ENCODE measurements at regions not wholly inside any gene's neighbourhood (a gene's known extent, or its start where the extent isn't known, plus 50 kb on each side); places are given as distances from the start of the nearest gene placed in this dataset.
A peak's percentile ranks its signal among the peaks of the same experiment; 100 is the strongest.

- Histone ChIP-seq H3K27ac (ENCODE audit: low read depth, low read length) (no peak overlapping the region), H3K4me3 (ENCODE audit: low read length in 2 of 2) (no peak overlapping the region), H3K9me3 (ENCODE audit: control insufficient read depth in 1 of 2, low read length in 2 of 2) (no peaks in the 10 kb centered on the region), H3K4me1 (ENCODE audit: insufficient read depth, low read length) (no peaks in the 10 kb centered on the region), H3K36me3 (ENCODE audit: insufficient read depth, low read length) (no peaks in the 10 kb centered on the region), H3K27me3 (ENCODE audit: insufficient read depth, low read length) (no peaks in the 10 kb centered on the region)
- Mint-ChIP-seq H3K27me3 (no peaks in the 10 kb centered on the region), H3K4me3 (no peak overlapping the region), H3K4me1 (no peaks in the 10 kb centered on the region), H3K36me3 (no peaks in the 10 kb centered on the region), H3K27ac (no peak overlapping the region), H3K9me3 (peaks cover 0 to 26% (median 17%) of the 10 kb centered on the region in 8 donors)
- POLR2A ChIA-PET (ENCODE audit: partially characterized antibody), result no interaction called here
- CTCF ChIA-PET (ENCODE audit: partially characterized antibody), result no interaction called here
- intact Hi-C loops (cut with micrococcal nuclease), result no loop called here
- no peak for DNase-seq
Observed at GRCh38 chr5:33188089-33188488, 252.7 kb upstream of the TARS1 start.

DNA sequence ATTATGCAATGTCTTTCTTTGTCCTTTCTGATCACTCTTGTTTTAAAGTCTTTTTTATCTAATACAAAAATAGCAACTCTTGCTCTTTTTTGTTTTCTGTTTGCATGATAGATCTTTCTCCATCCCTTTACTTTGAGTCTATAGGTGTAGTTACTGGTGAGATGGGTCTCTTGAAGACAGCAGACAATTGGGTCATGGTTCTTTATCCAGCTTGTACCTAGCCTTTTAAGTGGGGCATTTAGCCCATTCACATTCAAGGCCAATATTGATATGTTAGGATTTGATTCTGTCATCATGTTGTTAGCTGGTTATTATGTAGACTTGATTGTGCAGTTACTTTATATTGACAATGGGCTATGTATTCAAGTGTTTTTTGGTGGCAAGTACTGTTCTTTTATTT, 245.9 kb upstream of the TARS1 start:
- Histone ChIP-seq H3K27me3 (ENCODE audit: insufficient read depth, low read length) (no peaks in the 10 kb centered on the region), H3K4me1 (ENCODE audit: insufficient read depth, low read length) (no peaks in the 10 kb centered on the region), H3K9me3 (ENCODE audit: control insufficient read depth in 1 of 2, low read length in 2 of 2) (no peaks in the 10 kb centered on the region), H3K4me3 (ENCODE audit: low read length in 2 of 2) (no peak overlapping the region), H3K27ac (ENCODE audit: low read depth, low read length) (no peak overlapping the region), H3K36me3 (ENCODE audit: insufficient read depth, low read length) (no peaks in the 10 kb centered on the region)
- intact Hi-C loops (cut with micrococcal nuclease), result no loop called here
- Mint-ChIP-seq H3K4me3 (no peak overlapping the region), H3K27me3 (no peaks in the 10 kb centered on the region), H3K36me3 (no peaks in the 10 kb centered on the region), H3K9me3 (peaks cover 3 to 28% (median 12%) of the 10 kb centered on the region in 8 donors), H3K27ac (no peak overlapping the region), H3K4me1 (no peaks in the 10 kb centered on the region)
- no peak for DNase-seq
- CTCF ChIA-PET (ENCODE audit: partially characterized antibody), result no interaction called here
- POLR2A ChIA-PET (ENCODE audit: partially characterized antibody), result no interaction called here

GRCh38 chr5:33195431-33196165, 245.2 kb upstream of the TARS1 start:
- intact Hi-C loops (cut with micrococcal nuclease), result no loop called here
- H3K36me3 Mint-ChIP-seq, result no peaks in the 10 kb centered on the region
- ChIA-PET CTCF (ENCODE audit: partially characterized antibody) (no interaction called here), POLR2A (ENCODE audit: partially characterized antibody) (no interaction called here)
- H3K4me3 ChIP-seq (ENCODE audit: low read length in 2 of 2), result no peak overlapping the region
- no peaks in the 10 kb centered on the region for H3K4me1 ChIP-seq (ENCODE audit: insufficient read depth, low read length)
- no peak for DNase-seq
- no peak overlapping the region for H3K27ac ChIP-seq (ENCODE audit: low read depth, low read length)
- H3K9me3 Mint-ChIP-seq, result peaks cover 5 to 28% (median 10%) of the 10 kb centered on the region in 8 donors
- no peaks in the 10 kb centered on the region for H3K36me3 ChIP-seq (ENCODE audit: insufficient read depth, low read length)
- H3K27ac Mint-ChIP-seq, result no peak overlapping the region
- no peaks in the 10 kb centered on the region for H3K27me3 ChIP-seq (ENCODE audit: insufficient read depth, low read length)
- no peaks in the 10 kb centered on the region for H3K4me1 Mint-ChIP-seq
- no peak overlapping the region for H3K4me3 Mint-ChIP-seq
- H3K9me3 ChIP-seq (ENCODE audit: control insufficient read depth in 1 of 2, low read length in 2 of 2), result no peaks in the 10 kb centered on the region
- no peaks in the 10 kb centered on the region for H3K27me3 Mint-ChIP-seq

GRCh38 chr5:33198836-33199235, 241.9 kb upstream of the TARS1 start:
- Histone ChIP-seq H3K4me1 (ENCODE audit: insufficient read depth, low read length) (no peaks in the 10 kb centered on the region), H3K27ac (ENCODE audit: low read depth, low read length) (no peak overlapping the region), H3K27me3 (ENCODE audit: insufficient read depth, low read length) (no peaks in the 10 kb centered on the region), H3K9me3 (ENCODE audit: control insufficient read depth in 1 of 2, low read length in 2 of 2) (no peaks in the 10 kb centered on the region), H3K4me3 (ENCODE audit: low read length in 2 of 2) (no peak overlapping the region), H3K36me3 (ENCODE audit: insufficient read depth, low read length) (no peaks in the 10 kb centered on the region)
- POLR2A ChIA-PET (ENCODE audit: partially characterized antibody), result no interaction called here
- Mint-ChIP-seq H3K4me1 (no peaks in the 10 kb centered on the region), H3K36me3 (no peaks in the 10 kb centered on the region), H3K9me3 (peaks cover 7 to 20% (median 8%) of the 10 kb centered on the region in 8 donors), H3K27ac (peak overlapping the region in 1 of 7 donors; percentile 14), H3K27me3 (no peaks in the 10 kb centered on the region), H3K4me3 (no peak overlapping the region)
- DNase-seq, result no peak
- intact Hi-C loops (cut with micrococcal nuclease), result no loop called here
- CTCF ChIA-PET (ENCODE audit: partially characterized antibody), result no interaction called here

DNA sequence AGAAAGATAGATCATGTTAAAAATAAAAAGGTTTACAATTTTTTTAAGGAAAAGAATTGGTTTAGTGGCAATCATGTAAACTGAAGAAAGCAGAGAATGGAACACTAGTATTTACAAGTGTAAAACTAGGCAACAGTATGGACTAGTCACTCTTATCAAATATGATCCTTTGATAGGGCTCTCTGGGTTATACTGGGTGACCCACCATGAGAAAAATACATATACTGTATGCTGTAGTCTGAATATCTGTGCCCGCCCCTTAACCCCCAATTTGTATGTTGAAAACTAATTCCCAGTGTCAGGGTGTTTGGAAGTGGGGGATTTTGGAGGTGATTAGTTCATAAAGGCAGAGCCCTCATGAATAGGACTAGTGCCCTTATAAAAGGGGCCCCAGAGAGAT, 236.8 kb upstream of the TARS1 start:
- Mint-ChIP-seq H3K4me1 (no peaks in the 10 kb centered on the region), H3K27ac (no peak overlapping the region), H3K36me3 (no peaks in the 10 kb centered on the region), H3K9me3 (peaks cover 0 to 8% (median 4%) of the 10 kb centered on the region in 8 donors), H3K4me3 (no peak overlapping the region), H3K27me3 (no peaks in the 10 kb centered on the region)
- H3K27me3 ChIP-seq (ENCODE audit: insufficient read depth, low read length), result no peaks in the 10 kb centered on the region
- ChIA-PET CTCF (ENCODE audit: partially characterized antibody) (no interaction called here), POLR2A (ENCODE audit: partially characterized antibody) (no interaction called here)
- H3K9me3 ChIP-seq (ENCODE audit: control insufficient read depth in 1 of 2, low read length in 2 of 2), result no peaks in the 10 kb centered on the region
- no peaks in the 10 kb centered on the region for H3K4me1 ChIP-seq (ENCODE audit: insufficient read depth, low read length)
- H3K4me3 ChIP-seq (ENCODE audit: low read length in 2 of 2), result no peak overlapping the region
- no peak for DNase-seq
- H3K27ac ChIP-seq (ENCODE audit: low read depth, low read length), result no peak overlapping the region
- H3K36me3 ChIP-seq (ENCODE audit: insufficient read depth, low read length), result no peaks in the 10 kb centered on the region
- intact Hi-C loops (cut with micrococcal nuclease), result no loop called here

- H3K27ac Mint-ChIP-seq, result no peak overlapping the region
- CTCF ChIA-PET (ENCODE audit: partially characterized antibody), result no interaction called here
Observed at GRCh38 chr5:33205079-33205478, 235.7 kb upstream of the TARS1 start.

DNA sequence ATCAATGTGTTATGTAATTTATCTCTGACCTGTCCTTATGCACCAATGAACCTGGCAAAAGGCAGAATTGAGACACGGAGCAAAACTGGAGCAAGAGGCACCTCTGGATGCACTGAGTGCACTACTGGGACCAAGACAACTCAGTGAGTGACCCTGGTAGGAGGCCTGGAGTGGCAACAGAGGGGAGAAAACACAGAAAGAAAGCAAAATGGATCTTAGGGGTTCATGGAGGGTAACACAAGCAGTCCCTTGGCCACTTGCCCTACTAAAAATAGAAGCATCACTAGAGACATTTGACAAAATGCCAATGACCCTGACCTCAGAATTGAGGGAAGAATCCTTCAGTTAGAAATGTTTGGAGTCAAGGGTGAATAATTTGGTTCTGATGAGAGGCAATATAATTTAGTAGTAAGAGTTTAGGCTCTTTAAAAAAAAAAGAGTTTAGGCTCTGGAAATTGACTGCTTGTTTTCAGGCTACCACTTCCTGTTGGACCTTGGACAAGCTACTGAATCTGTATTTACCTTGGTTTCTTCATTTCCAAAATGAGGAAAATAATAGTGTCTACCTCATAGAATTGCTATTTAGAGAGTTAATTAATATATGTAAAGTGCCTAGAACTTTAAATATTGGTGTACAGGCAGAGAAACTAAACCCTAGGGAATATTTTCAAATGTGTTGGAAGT, 234.9 kb upstream of the TARS1 start:
- H3K36me3 Mint-ChIP-seq, result no peaks in the 10 kb centered on the region

More at GRCh38 chr5:33205079-33205478, 235.7 kb upstream of the TARS1 start:
- no peak for DNase-seq
- intact Hi-C loops (cut with micrococcal nuclease), result no loop called here
- H3K9me3 ChIP-seq (ENCODE audit: control insufficient read depth in 1 of 2, low read length in 2 of 2), result no peaks in the 10 kb centered on the region
- H3K9me3 Mint-ChIP-seq, result peaks cover 0 to 8% (median 2%) of the 10 kb centered on the region in 8 donors
- POLR2A ChIA-PET (ENCODE audit: partially characterized antibody), result no interaction called here
- H3K27me3 Mint-ChIP-seq, result no peaks in the 10 kb centered on the region
- H3K4me3 Mint-ChIP-seq, result no peak overlapping the region
- no peaks in the 10 kb centered on the region for H3K4me1 ChIP-seq (ENCODE audit: insufficient read depth, low read length)
- H3K4me1 Mint-ChIP-seq, result no peaks in the 10 kb centered on the region
- H3K27ac ChIP-seq (ENCODE audit: low read depth, low read length), result no peak overlapping the region
- H3K27me3 ChIP-seq (ENCODE audit: insufficient read depth, low read length), result no peaks in the 10 kb centered on the region
- no peak overlapping the region for H3K4me3 ChIP-seq (ENCODE audit: low read length in 2 of 2)
- H3K36me3 ChIP-seq (ENCODE audit: insufficient read depth, low read length), result no peaks in the 10 kb centered on the region
- no peaks in the 10 kb centered on the region for H3K36me3 Mint-ChIP-seq

More for the DNA sequence above, 234.9 kb upstream of the TARS1 start:
- ChIA-PET CTCF (ENCODE audit: partially characterized antibody) (no interaction called here), POLR2A (ENCODE audit: partially characterized antibody) (no interaction called here)
- H3K36me3 ChIP-seq (ENCODE audit: insufficient read depth, low read length), result no peaks in the 10 kb centered on the region
- no peaks in the 10 kb centered on the region for H3K27me3 ChIP-seq (ENCODE audit: insufficient read depth, low read length)
- H3K4me3 ChIP-seq (ENCODE audit: low read length in 2 of 2), result no peak overlapping the region
- Mint-ChIP-seq H3K27me3 (no peaks in the 10 kb centered on the region), H3K4me1 (no peaks in the 10 kb centered on the region), H3K27ac (no peak overlapping the region), H3K9me3 (peaks cover 0 to 8% (median 2%) of the 10 kb centered on the region in 8 donors), H3K4me3 (no peak overlapping the region)
- H3K9me3 ChIP-seq (ENCODE audit: control insufficient read depth in 1 of 2, low read length in 2 of 2), result no peaks in the 10 kb centered on the region
- H3K27ac ChIP-seq (ENCODE audit: low read depth, low read length), result no peak overlapping the region
- intact Hi-C loops (cut with micrococcal nuclease), result no loop called here
- no peak for DNase-seq
- H3K4me1 ChIP-seq (ENCODE audit: insufficient read depth, low read length), result no peaks in the 10 kb centered on the region
